ENCODE measurements at regions not wholly inside any gene's neighbourhood (a gene's known extent, or its start where the extent isn't known, plus 50 kb on each side); places are given as distances from the start of the nearest gene placed in this dataset.

DNA sequence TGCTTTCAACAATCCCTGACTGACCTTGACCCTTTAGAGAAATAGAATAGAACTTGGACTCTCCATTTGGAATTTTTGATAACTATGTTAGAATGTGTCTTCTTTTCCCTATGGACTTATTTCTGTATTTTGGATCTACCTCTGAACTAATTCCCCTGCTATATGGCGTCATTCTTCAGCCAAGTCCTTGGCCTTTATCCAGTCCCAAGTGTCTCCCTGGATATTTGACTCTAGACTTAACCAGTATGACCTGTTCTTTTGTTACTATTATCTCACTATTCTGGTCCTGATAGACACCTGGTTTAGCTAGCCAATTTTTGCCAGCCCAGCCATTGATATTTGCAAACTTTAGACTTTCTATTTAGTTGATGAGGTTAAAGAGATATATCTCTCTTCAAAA is 186.8 kb downstream of the KCNS3 start:
- H3K4me2 ChIP-seq (ENCODE audit: low read depth, low read length): no peak overlapping the region
- BruUV-seq (replicated peaks): no TSS peak
- intact Hi-C loops (cut with micrococcal nuclease): no loop called here

More for the DNA sequence above, 186.8 kb downstream of the KCNS3 start:
- no peak overlapping the region for H2AFZ ChIP-seq (replicated peaks; ENCODE audit: low read length, poor library complexity)
- POLR2A ChIA-PET (ENCODE audit: unreplicated experiment): no interaction called here
- H3K56ac ChIP-seq (ENCODE audit: extremely low read depth, insufficient read depth, low read length): no peak overlapping the region
- H2AK5ac ChIP-seq (ENCODE audit: low read depth, low read length): no peak overlapping the region
- H3K23ac ChIP-seq (ENCODE audit: low read depth, low read length): no peak overlapping the region
- no peak overlapping the region for H3K18ac ChIP-seq (ENCODE audit: low read depth, low read length)
- H2BK120ac ChIP-seq (ENCODE audit: low read depth, low read length): no peak overlapping the region
- no peaks in the 10 kb centered on the region; the same call in 1 of the 2 replicates for H3K9me1 ChIP-seq (ENCODE audit: insufficient read depth, low read length)
- no peak overlapping the region for H3K14ac ChIP-seq (replicated peaks; ENCODE audit: low read depth, low read length)
- H3K9ac ChIP-seq (ENCODE audit: low read depth, low read length): no peak overlapping the region
- no peak overlapping the region for H2AK9ac ChIP-seq (replicated peaks; ENCODE audit: low read depth, low read length, poor library complexity)
- no peaks in the 10 kb centered on the region; the same call in 1 of the 2 replicates for H3K27me3 ChIP-seq (ENCODE audit: control insufficient read depth, insufficient read depth, low read length)
- dilution Hi-C loops (cut with HindIII; ENCODE audit: low sequenced_read_pairs, unreplicated experiment) (no loop called here), in situ Hi-C loops (cut with MboI; ENCODE audit: low sequenced_read_pairs) (no loop called here)
- no peaks in the 10 kb centered on the region for H3K4me1 ChIP-seq (ENCODE audit: control insufficient read depth, insufficient read depth, low read length)
- H3K9me3 ChIP-seq (ENCODE audit: control insufficient read depth, insufficient read depth, low read length): no peaks in the 10 kb centered on the region
- H3K4me3 ChIP-seq (ENCODE audit: insufficient read depth, low read depth, low read length): no peak overlapping the region
- no peak for ATAC-seq (ENCODE audit: low read depth)
- no peak overlapping the region for H2BK5ac ChIP-seq (ENCODE audit: low read depth, low read length, poor library complexity, severe bottlenecking)
- TF ChIP-seq MAFK (IDR thresholded peaks at IDR 0.05; ENCODE audit: low read depth, low read length) (no peak), CTCF (conservative IDR thresholded peaks at IDR 0.05; ENCODE audit: low read depth, low read length) (no peak), MXI1 (IDR thresholded peaks at IDR 0.05; ENCODE audit: borderline replicate concordance, low read depth, low read length) (no peak), RCOR1 (IDR thresholded peaks at IDR 0.05; ENCODE audit: insufficient replicate concordance, low read length) (no peak), CHD1 (IDR thresholded peaks at IDR 0.05; ENCODE audit: low read depth, low read length) (no peak), SMC3 (IDR thresholded peaks at IDR 0.05; ENCODE audit: low read depth, low read length) (no peak), BHLHE40 (IDR thresholded peaks at IDR 0.05; ENCODE audit: low read depth, low read length) (no peak), RFX5 (IDR thresholded peaks at IDR 0.05; ENCODE audit: low read depth, low read length) (no peak), FOS (IDR thresholded peaks at IDR 0.05; ENCODE audit: low read depth, low read length) (no peak), RAD21 (IDR thresholded peaks at IDR 0.05; ENCODE audit: low read length) (no peak), ELK1 (IDR thresholded peaks at IDR 0.05; ENCODE audit: borderline replicate concordance, low read depth, low read length) (no peak), MAZ (IDR thresholded peaks at IDR 0.05; ENCODE audit: borderline replicate concordance, low read depth, low read length) (no peak), POLR2A (IDR thresholded peaks at IDR 0.05; ENCODE audit: low read depth, low read length) (no peak), NFE2L2 (IDR thresholded peaks at IDR 0.05; ENCODE audit: low read depth, low read length) (no peak), CEBPB (IDR thresholded peaks at IDR 0.05; ENCODE audit: low read depth, low read length) (no peak)
- TF ChIP-seq, protein P1, sequence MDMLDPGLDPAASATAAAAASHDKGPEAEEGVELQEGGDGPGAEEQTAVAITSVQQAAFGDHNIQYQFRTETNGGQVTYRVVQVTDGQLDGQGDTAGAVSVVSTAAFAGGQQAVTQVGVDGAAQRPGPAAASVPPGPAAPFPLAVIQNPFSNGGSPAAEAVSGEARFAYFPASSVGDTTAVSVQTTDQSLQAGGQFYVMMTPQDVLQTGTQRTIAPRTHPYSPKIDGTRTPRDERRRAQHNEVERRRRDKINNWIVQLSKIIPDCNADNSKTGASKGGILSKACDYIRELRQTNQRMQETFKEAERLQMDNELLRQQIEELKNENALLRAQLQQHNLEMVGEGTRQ (IDR thresholded peaks at IDR 0.05; ENCODE audit: low read depth, low read length): no peak
- CTCF ChIA-PET: interaction anchor here (1.4 kb wide), 1 partner anchor 9 kb away, joined by 4 read pairs; no protein-coding TSS in a partner anchor
- no peak overlapping the region for H3K4ac ChIP-seq (ENCODE audit: low read depth, low read length)
- H4K8ac ChIP-seq (ENCODE audit: low read depth in 2 of 2, low read length in 2 of 2): no peak overlapping the region
- no CpG with 5 or more reads among the region's 1 CpG for WGBS, 2 experiments (ENCODE audit: extremely low coverage in 2 of 2, insufficient read length in 1 of 2)
- no peaks in the 10 kb centered on the region for H3K36me3 ChIP-seq (ENCODE audit: control insufficient read depth, insufficient read depth, low read length)
- H3K27ac ChIP-seq (ENCODE audit: insufficient read depth, low read length): no peak overlapping the region
- H4K91ac ChIP-seq (ENCODE audit: insufficient read depth, low read depth, low read length): no peak overlapping the region
- no peak overlapping the region for H2BK15ac ChIP-seq (ENCODE audit: low read depth, low read length)
- no peak overlapping the region for H4K5ac ChIP-seq (ENCODE audit: low read depth, low read length)
- DNase-seq: no peak
- H4K20me1 ChIP-seq (ENCODE audit: insufficient read depth, low read length): no peaks in the 10 kb centered on the region
- H3K79me1 ChIP-seq (ENCODE audit: low read depth in 1 of 2, low read length in 2 of 2): no peaks in the 10 kb centered on the region
- no peak overlapping the region for H2BK20ac ChIP-seq (ENCODE audit: low read depth, low read length)

All from IMR-90 (cell line).